ENCODE measurements at regions not wholly inside any gene's neighbourhood (a gene's known extent, or its start where the extent isn't known, plus 50 kb on each side); places are given as distances from the start of the nearest gene placed in this dataset.

DNA sequence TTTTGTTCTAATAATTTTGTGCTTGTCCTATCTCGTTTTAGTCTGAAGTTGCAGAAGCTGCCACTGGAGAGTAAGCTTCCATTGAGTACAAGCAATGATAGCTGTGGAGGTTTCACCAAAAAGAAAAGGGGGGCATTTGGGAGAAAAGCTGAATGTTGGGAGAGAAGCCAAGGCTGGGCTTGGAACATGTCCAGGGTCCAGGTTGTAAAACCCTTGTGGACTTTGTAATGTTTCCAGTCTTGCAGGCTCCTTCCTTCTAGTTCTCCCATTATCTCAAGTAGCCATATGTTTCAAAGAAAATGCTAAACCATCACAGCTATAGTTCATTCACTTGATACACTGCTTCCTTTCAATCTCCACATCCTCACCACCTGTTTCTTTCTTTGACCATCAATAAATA lies 880.2 kb downstream of the NLGN4Y start:
- DNase-seq (ENCODE audit: low spot score), result no peak

DNA sequence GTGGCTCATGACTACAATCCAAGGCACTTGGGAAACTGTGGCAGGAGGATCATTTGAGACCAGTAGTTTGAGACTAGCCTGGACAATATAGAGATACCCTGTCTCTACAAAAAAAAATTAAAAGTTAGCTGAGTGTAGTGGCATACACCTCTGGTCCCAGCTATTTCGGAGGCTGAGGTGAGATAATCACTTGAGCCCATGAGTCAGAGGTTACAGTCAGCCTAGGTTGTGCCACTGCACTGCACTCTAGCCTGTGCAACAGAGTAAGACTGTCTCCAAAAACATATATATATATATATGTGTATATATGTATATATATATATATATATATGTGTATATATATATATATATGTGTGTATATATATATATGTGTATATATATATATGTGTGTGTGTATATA lies 890.8 kb downstream of the NLGN4Y start:
- no peak for DNase-seq (ENCODE audit: low spot score)

DNA sequence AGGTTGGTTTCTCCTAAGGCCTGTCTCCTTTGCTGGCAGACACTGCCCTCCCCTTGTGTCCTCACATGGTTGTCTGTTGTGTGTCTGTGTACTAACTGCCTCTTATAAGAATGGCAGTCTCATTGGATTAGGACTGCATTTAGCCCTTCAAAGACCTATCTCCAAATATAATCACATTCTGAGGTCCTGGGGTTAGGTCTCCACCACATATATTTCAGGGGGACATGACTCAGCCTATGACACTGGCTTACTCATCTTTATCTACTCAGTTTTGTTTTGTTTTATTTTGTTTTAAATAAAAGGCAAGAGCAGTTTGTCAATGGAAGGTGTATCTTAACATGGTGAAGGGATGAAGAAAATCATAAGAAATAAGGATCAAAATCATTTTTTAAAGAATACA lies 894.3 kb downstream of the NLGN4Y start:
- DNase-seq (ENCODE audit: low spot score), result no peak

DNA sequence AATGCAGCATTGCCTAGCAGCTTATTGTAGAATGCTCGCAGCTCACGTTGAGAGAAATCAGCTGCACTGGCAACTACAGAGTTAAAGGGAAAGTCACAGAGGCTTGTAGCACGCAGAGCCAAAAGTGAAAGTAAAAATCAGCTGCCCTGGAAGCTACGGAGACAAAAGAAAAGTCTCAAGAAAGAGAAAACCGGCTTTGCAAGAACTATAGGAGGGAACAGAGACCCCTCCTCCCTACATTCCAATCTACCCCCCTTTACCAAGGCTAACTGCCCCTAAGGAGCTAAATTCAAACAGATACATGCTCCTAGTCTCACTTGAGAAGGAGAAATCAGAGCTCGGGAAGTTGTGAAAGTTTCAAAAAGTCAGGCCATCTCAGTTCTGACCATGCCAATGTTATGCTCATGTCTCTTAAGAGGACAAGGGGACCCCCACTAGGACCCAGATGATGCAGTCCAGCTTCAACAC lies 900.4 kb downstream of the NLGN4Y start:
- no peak for DNase-seq (ENCODE audit: low spot score)

DNA sequence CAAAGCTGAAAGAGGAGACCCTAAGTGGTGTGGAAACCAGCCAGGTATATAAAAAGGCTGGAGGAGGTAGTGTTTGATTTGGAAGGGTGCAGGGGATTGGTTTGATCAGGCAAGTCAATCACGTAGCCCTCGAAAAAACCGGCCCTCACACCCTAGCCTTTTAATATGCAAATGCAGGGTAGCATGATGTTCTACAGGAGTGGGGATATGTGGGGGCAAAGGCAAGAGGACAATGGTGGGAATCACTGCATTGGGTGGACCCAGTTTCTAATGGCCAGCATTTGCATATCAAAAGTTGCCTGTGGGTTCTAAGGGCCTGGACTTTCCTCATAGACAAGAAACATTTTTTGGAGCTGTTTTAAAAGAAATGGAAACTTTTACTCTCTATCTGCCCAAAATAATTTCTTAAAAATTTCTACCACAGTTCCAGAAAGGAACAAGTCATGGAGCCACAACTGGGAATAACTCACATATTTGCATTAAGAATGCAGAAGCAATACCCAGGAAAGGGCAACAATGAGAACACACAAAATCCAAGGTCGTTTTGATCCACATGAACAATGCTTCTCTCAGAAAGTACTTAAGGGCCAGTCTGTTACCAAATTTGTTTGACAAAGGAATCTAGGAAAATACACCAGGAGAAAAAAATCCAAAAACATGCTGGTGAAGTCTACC lies 915.8 kb downstream of the NLGN4Y start:
- DNase-seq (ENCODE audit: low spot score), result no peak

DNA sequence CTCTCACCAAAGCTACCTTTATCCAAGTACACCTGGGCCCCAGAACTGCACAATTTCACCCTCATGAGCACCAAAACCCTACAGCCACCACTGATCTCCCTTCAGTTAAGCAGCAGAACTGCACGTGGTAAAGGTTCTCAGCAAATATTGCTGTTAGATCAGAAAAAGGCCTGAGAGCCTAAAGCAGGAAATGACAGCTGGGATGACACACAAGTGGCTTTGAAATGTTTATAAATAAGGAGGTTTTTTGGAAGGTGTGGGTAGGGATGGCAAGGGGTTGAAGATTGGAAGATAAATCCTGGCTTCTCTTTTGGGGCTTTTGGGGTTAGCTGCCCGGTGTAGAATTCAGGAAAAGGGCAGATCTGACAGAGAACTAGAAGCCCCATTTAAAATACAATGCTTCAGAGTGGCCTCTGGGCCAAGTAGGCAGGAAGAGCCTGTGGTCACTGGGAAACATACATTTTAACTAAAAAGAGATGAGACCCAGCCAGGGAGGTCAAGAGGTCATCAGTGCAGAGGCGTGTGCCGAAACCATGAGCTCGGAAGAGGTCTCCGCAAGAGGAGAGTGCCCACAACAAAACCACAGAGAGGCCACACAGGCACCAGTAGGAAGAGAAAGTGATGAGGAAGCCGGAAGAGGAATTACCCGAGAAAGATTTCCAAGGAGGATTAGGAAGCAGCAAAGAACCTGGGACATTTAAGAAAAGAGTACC lies 916.5 kb downstream of the NLGN4Y start:
- no peak for DNase-seq (ENCODE audit: low spot score)

DNA sequence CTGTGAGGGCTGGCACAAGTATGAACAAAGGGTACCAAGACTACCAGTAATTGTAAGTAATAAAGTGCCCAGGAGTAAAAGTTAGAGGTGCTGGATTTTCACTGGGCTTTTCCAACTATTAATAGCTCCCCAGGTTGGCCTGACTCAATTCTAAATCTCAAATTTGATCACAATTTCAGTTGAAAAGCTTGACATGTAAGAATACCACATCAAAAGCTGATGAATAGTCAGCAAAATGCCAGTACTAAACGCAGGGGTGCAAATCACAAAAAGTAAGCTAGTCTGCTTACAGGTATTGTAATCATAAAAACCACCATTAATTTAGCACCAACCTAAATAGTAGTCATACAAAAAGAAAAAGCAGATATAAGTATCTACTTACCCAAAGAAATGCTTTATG lies 917.5 kb downstream of the NLGN4Y start:
- no peak for DNase-seq (ENCODE audit: low spot score)

DNA sequence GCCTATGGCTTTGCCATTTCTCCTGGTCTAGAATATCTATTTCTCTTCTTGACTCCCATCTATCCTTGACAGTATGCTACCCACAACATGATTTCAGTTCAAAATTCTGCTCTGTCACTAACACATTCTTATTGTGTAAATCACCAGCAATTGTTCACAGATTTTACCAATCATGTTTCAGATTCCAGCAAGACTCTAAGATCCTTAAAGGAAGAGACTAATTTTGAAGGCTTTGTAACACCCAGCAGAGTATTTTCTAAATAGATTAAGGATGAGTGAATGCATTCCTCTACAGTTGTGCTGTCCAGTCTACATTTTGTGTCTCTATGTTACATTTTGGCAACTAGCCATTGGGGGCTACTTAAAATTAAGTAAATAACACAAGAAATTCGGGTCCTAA lies 921.5 kb downstream of the NLGN4Y start:
- no peak for DNase-seq (ENCODE audit: low spot score)

DNA sequence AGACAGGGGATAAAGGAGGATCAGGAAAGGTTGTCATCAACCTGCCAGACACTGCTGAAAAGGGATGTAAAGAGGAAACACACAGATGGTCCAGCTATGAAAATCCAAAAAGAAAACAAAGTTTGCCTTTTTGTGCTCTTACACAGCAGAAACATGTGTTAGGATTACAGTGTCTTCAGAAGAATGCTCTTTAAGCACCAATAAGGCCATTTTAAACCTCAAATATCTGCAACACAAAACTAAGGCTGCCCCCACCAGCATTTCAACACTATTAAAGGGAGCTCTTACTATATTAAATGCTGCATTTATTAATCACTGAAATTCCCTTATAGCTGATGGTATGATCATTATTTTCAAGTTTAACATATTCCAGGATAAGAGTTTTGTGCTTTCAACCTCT lies 922.5 kb downstream of the NLGN4Y start:
- no peak for DNase-seq (ENCODE audit: low spot score)

DNA sequence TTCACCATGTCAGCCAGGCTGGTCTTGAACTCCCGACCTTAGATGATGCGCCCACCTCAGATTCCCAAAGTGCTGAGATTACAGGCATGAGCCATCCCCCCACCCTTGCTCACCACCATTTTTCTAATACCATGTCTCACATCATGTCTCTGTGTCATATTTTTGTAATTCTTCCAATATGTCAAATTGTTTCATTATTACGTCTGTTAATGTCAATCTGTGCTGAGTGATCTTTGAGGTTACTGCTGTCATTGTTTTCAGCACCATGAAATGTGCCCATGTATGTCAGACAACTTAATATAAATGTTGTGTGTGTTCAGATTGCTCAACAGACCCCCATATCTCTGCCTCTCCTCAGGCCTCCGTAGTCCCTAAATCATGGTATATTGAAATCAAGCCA lies 923.6 kb downstream of the NLGN4Y start:
- no peak for DNase-seq (ENCODE audit: low spot score)

DNA sequence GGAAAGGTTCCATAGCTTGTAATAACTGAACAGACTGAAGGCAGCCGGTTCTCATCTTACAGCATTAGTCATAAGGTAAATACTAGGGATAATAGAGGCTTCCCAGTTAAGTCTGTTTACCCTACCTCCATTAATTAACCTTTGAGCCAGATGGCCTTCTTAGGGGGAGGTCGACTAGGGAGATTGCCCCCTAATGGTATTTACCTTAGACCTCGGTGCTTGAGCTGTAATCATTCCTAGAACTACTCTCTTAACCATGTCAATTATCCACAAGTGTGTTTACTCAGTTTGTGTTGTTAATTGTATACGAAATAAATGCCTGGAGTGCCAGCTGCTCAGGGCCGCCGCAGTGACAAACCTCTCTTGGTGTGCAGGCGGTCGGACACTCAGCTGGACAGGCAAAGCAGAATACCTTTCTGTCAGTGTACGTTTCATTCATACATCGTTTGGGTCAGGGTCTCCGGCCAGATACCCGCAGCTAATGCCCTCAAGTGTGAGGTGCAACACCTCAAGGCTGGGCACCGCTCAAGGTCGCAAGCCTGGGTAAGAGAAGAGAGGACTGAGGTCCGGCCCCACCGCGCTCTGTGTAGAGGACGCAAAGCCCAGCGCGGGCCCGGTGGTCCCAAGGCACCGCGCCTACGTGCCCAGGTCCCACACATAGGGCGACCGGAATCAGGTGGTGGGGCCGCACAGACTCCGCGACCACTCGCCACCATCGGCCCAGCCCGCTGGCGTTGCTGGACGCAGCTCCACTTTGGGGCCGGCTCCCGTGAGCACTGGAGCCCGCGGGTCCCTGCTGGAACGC lies 931.0 kb downstream of the NLGN4Y start:
- DNase-seq (ENCODE audit: low spot score), result no peak

DNA sequence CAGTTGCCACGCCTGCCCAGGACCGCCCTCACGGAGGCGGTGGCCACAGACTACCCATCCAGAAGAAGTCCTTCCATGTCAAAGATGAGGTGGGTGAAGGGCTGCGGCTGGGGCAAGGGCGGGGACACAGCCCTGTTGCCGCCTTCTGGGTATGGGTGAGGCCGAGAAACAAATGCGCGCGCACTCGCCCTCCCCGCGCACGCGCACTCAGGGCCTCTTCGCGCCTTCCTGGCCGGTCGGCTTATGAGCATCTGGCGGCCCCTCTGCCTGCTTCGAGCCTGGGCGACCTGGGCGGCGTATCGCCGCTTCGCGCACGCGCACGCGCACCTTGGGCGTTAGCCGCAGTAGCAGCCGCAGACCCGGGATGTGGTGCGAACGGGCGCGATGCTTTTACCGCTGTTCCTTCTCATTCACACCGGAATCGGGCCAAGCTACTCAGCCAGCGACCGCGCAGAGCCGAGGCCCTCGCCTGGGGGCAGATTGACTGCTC lies 931.7 kb downstream of the NLGN4Y start:
- no peak for DNase-seq (ENCODE audit: low spot score)

DNA sequence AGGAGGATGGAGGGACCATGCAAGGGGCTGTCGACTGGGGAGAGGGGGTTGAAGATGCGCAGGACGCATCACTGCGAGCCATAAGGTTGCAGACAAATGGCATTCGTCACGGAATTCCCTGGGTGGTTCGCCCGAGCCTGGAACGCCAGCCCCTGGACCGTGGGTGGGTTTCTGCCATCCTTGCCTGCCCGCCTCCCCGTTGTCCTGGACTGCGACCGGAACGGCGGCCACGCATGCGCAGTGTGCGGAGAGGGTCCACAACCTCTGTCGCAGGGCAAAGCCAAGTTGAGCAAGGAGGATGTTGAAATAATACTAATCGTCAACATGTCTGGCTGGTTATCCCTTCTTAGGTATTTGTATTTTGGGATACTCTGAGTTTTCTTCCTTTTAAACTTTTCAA lies 932.2 kb downstream of the NLGN4Y start:
- no peak for DNase-seq (ENCODE audit: low spot score)

DNA sequence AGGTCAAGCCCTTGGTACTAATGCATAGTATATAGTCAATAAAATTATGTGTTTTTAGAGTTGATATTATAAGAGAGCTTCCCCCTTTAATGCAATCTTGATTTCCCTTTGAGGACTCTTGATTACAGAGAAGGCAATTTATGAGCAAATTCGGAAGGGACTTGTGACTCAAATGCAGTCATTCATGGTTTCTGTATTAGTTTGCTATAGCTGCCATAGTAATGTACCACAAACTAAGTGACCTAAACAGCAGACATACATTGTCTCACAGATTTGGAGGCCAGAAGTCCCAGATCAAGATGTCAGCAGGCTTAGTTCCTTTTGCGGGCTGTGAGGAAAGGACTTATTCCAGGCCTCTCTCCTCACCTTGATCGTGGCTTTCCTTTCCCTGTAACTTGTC lies 933.4 kb downstream of the NLGN4Y start:
- DNase-seq (ENCODE audit: low spot score), result no peak

DNA sequence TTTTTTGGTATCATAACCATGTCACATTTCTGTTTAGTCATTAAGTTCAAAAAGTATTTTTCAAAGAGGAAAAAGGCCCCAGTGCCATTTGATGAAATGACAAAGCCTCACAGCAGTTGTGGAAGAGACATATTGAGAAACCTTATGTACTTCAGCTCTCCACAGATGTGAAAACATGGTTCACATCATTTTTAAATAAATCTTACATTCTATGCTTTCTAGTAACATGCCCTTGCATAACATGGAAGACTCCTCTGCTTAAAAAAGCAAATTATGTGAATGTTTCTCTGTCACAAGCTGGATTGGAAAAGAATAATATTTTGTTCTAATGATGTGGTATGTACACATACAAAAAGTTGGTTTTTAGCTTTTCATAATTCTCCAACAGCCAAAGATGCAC lies 934.1 kb downstream of the NLGN4Y start:
- no peak for DNase-seq (ENCODE audit: low spot score)

DNA sequence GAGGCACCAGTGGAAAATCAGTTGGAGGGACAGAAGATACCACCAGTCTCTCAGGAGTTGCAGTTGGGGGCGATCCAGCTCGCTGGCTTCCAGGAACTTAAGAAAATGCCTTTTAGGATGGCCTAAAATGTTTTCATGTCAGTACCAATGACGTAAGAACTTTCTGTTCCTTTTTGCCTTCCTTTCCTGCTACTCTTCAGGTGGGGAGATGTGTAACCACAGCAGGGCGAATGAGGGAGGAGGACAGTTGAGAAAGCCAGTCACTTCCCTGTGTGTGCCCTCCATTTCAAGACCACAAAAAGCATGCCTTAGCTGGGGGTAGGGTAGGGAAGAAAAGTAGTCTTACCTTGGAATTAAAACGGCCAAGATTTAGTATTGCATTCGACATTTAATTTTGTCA lies 941.6 kb downstream of the NLGN4Y start:
- DNase-seq (ENCODE audit: low spot score), result no peak

DNA sequence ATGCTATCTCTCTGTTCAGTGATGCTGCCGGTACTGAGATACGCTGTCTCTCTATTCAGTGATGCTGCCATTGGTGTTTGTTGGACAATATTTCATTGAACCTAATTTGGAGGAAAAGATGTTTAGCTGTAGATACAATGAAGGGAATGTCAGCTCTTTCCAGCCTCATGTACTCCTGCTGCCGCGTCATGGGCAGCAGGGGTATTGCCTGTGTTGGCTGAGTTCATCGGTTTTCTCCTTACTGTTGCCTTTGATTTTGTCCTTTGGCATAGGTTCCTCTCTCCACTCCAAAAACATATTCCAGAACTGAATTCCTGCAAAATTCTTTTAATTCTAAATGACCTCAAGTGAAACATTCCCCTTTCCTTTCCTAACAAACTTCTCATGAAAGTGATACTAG lies 942.6 kb downstream of the NLGN4Y start:
- no peak for DNase-seq (ENCODE audit: low spot score)

DNA sequence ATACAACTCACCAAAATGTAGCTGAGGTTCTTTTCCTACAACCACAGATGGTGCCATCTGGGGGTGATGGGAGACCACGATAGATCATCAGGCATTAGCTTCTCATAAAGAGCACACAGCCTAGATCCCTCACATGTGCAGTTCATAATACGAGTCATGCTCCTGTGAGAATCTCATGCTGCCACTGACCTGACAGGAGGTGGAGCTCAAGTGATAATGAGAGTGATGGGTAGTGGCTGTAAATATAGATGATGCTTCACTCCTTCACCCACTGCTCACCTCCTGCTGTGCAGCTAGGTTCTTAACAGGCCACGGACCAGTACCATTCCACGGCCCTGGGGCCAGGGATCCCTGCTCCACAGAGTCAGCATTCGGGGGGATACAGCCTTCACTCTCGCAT lies 943.8 kb downstream of the NLGN4Y start:
- no peak for DNase-seq (ENCODE audit: low spot score)

DNA sequence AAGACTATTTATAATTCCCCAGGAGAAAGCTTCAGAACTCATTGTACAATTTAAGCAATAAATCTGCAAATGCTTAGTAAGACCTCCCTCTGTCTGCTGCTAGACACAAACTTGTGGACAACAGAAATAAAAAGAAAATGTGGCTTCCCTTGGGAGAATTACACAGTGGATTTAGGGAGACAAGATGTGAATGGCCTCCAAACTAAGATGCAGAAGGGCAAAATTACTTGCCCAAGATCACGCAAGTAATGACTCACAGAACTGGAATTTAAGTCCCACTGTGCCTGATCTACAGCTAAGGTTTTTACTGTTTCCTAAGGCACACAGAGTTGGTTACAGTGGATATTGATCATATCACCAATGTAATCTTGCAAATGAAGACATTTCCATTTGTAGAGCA lies 947.0 kb downstream of the NLGN4Y start:
- no peak for DNase-seq (ENCODE audit: low spot score)

DNA sequence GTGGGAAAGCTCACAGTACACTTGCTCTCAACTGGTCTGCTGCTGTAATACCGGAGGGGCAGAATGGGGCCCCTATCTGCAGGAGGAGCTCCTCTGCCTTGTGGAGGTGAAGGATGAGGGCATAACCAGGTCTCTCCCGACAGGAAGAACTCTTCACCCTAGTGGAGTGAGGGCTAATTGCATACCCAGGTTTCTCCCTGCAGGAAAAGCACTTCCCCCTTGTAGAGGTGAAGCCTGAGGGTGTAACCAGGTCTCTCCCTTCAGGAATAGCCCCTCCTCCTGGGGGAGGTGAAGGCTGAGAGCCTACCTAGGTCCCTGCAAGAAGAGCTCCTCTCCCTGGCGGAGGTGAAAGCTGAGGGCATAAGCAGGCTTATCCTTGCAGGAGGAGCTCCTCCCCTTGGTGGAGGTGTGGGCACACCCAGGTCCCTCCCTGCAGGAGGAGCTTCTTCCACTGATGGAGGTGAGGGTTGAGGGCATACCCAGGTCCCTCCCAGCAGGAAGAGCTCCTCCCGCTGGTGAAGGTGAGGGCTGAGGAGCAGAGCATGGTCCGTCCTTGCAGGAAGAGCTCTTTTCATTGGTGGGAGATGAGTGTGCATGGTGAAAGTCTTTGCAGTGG lies 954.1 kb downstream of the NLGN4Y start:
- DNase-seq (ENCODE audit: low spot score), result no peak

DNA sequence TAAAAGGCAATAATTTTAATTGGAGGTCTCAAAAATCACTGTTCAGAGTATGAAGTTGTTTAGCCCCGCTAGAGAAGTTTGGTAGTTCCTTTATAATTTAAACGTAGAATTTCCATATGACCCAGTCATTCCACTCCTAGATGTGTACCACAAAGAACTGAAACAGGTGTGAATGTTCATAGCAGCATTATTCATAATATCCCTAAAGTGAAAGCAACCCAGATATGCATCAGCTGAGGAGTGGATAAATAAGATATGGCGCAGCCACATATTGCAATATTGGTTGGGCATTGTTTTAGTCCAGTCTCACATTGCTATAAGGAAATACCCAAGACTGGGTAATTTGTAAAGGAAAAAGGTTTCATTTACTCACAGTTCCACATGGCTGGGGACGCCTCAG lies 976.2 kb downstream of the NLGN4Y start:
- DNase-seq (ENCODE audit: low spot score), result no peak

DNA sequence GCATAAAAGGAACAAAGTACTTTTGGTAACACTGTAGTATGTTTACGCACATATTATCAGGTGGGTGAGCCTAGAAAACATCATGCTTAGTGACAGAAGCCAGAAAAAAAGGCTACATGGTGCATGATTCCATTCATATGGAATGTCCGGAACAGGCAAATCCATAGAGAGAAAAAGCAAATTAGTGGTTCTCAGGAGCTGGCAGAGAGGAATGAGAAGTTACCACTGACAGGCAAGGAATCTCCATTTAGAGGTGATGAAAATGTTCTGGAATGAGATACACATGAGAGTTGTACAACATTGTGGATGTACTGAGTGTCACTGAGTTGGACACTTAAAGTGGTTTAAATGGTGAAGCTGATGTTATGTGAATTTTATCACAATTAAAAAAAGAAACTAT lies 976.9 kb downstream of the NLGN4Y start:
- no peak for DNase-seq (ENCODE audit: low spot score)

DNA sequence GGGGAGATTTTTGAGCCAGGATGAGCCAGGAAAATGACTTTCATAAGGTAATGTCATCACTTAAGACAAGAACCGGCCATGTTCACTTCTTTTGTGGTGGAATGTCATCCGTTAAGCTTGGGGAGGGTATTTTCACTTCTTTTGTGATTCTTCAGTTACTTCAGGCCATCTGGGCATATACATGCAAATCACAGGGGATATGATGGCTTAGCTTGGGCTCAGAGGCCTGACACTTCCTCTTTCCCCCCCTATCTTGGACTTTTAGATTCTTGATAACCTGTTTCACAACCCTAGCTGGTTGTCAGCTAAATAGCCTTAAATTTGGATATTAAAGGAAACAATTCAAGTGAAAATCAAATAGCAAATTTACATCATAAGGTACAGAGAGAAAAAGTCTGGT lies 986.0 kb downstream of the NLGN4Y start:
- no peak for DNase-seq (ENCODE audit: low spot score)

All from kidney tubule cell (primary cell).